SH-SY5Y (cell line): ENCODE measurements at regions not wholly inside any gene's neighbourhood (a gene's known extent, or its start where the extent isn't known, plus 50 kb on each side); places are given as distances from the start of the nearest gene placed in this dataset.

Experiments
- GATA2 ChIP-seq: IDR thresholded peaks from 2 replicates; pipeline ENCODE4 v1.6.1; 2011; ENCODE audit warnings: mild to moderate bottlenecking, low read depth, low read length
- GATA3 ChIP-seq: IDR thresholded peaks from 2 replicates; pipeline ENCODE4 v1.6.1; 2011; ENCODE audit warnings: low read depth, mild to moderate bottlenecking, low read length, moderate library complexity

DNA sequence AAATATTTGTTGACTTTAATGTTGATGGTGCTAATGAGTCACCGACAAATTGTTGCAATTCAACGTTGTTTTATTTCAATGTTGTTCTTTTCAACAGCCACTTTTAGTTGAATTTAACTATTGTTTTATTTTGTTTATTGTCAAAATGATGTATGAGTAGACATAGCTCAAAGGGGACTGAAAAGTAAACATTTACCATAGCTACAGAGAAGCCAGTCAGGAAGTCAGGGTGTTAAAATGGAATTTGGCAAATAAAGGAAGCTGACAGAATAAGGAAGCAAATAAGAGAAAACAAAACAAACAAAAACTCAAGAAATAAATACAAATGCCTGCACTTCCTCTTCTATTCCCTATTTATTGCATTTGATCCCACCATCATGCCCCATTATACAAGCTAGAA lies 648.4 kb upstream of the HTR2C start:
- TF ChIP-seq GATA2 (no peak), GATA3 (no peak)
